ENCODE measurements at regions not wholly inside any gene's neighbourhood (a gene's known extent, or its start where the extent isn't known, plus 50 kb on each side); places are given as distances from the start of the nearest gene placed in this dataset.

GRCh38 chr1:239999170-239999569 is 92.5 kb upstream of the FMN2 start:
- TF ChIP-seq CTCF (conservative IDR thresholded peaks at IDR 0.05) = no peak
- H3K27ac ChIP-seq = no peak overlapping the region

- H3K27ac ChIP-seq = no peak overlapping the region
- TF ChIP-seq CTCF (conservative IDR thresholded peaks at IDR 0.05) = no peak
Measured at GRCh38 chr1:240000634-240001033, 91.0 kb upstream of the FMN2 start.

GRCh38 chr1:240001177-240001740 is 90.4 kb upstream of the FMN2 start:
- no peak overlapping the region for H3K27ac ChIP-seq
- TF ChIP-seq CTCF (conservative IDR thresholded peaks at IDR 0.05) = no peak

- H3K27ac ChIP-seq = no peak overlapping the region
- peak; percentile 92 for TF ChIP-seq CTCF (conservative IDR thresholded peaks at IDR 0.05)
Measured at GRCh38 chr1:240004086-240004749, 87.5 kb upstream of the FMN2 start.

- TF ChIP-seq CTCF (conservative IDR thresholded peaks at IDR 0.05) = no peak
- H3K27ac ChIP-seq = no peak overlapping the region
Measured at GRCh38 chr1:240005997-240006650, 85.6 kb upstream of the FMN2 start.

- no peak for TF ChIP-seq CTCF (conservative IDR thresholded peaks at IDR 0.05)
- no peak overlapping the region for H3K27ac ChIP-seq
Measured at GRCh38 chr1:240008298-240008697, 83.4 kb upstream of the FMN2 start.

- H3K27ac ChIP-seq = no peak overlapping the region
- no peak for TF ChIP-seq CTCF (conservative IDR thresholded peaks at IDR 0.05)
Measured at GRCh38 chr1:240014051-240014450, 77.6 kb upstream of the FMN2 start.
